ENCODE measurements at regions not wholly inside any gene's neighbourhood (a gene's known extent, or its start where the extent isn't known, plus 50 kb on each side); places are given as distances from the start of the nearest gene placed in this dataset.

DNA sequence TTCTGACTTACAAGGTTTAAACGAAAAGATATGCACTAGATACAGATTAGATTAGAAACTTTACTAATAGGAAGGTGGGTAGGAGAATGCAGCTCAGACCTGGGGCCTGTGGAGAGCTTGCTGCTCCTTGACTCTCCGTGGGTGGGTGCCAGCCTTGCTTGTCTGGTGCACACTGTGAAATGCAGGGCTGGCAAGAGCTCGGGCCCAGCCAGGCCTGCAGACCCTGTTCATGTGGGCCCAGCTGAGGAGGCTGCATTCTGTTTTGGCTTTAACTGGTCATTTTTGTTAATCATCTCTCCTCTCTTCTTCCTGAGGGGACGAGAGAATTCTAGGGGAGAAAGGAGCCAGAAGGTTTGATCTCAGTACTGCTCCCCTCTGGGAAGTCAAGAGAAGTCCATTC, 325.4 kb downstream of the QKI start:
- intact Hi-C loops (cut with micrococcal nuclease; ENCODE audit: unreplicated experiment): no loop called here
- TF ChIP-seq, protein P1, sequence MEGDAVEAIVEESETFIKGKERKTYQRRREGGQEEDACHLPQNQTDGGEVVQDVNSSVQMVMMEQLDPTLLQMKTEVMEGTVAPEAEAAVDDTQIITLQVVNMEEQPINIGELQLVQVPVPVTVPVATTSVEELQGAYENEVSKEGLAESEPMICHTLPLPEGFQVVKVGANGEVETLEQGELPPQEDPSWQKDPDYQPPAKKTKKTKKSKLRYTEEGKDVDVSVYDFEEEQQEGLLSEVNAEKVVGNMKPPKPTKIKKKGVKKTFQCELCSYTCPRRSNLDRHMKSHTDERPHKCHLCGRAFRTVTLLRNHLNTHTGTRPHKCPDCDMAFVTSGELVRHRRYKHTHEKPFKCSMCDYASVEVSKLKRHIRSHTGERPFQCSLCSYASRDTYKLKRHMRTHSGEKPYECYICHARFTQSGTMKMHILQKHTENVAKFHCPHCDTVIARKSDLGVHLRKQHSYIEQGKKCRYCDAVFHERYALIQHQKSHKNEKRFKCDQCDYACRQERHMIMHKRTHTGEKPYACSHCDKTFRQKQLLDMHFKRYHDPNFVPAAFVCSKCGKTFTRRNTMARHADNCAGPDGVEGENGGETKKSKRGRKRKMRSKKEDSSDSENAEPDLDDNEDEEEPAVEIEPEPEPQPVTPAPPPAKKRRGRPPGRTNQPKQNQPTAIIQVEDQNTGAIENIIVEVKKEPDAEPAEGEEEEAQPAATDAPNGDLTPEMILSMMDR (IDR thresholded peaks at IDR 0.05; ENCODE audit: unreplicated experiment): no peak
- Mint-ChIP-seq H3K4me1 (ENCODE audit: low read depth, unreplicated experiment) (no peaks in the 10 kb centered on the region), H3K27me3 (ENCODE audit: unreplicated experiment) (peaks cover 13% of the 10 kb centered on the region), H3K36me3 (ENCODE audit: insufficient read depth, unreplicated experiment) (no peaks in the 10 kb centered on the region), H3K4me3 (ENCODE audit: low read depth, unreplicated experiment) (no peak overlapping the region), H3K9me3 (ENCODE audit: low read depth, unreplicated experiment) (no peaks in the 10 kb centered on the region), H3K27ac (ENCODE audit: unreplicated experiment) (no peak overlapping the region)
- no peak for DNase-seq
- BruUV-seq (replicated peaks): no TSS peak
- CTCF ChIA-PET: no interaction called here

DNA sequence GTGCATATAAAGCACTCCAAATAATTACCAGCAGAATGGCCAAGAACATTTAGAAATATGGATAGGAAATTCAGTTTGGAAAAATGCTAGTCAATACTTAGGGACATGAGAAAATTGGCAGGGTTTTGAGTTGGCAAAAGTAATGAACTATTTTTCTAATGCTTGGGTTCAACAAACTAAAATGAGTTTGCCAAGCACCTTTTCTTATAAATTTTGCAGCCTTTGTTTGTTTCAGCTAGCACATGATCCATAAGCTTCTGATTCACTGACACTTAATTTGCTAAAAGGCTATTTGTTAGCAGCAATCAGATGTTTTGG, 324.8 kb downstream of the QKI start:
- Mint-ChIP-seq H3K9me3 (ENCODE audit: low read depth, unreplicated experiment) (no peaks in the 10 kb centered on the region), H3K4me1 (ENCODE audit: low read depth, unreplicated experiment) (no peaks in the 10 kb centered on the region), H3K27me3 (ENCODE audit: unreplicated experiment) (peaks cover 13% of the 10 kb centered on the region), H3K27ac (ENCODE audit: unreplicated experiment) (no peak overlapping the region), H3K36me3 (ENCODE audit: insufficient read depth, unreplicated experiment) (no peaks in the 10 kb centered on the region), H3K4me3 (ENCODE audit: low read depth, unreplicated experiment) (no peak overlapping the region)
- CTCF ChIA-PET: no interaction called here
- no peak for DNase-seq
- TF ChIP-seq, protein P1 (IDR thresholded peaks at IDR 0.05; ENCODE audit: unreplicated experiment): no peak
- BruUV-seq (replicated peaks): no TSS peak
- intact Hi-C loops (cut with micrococcal nuclease; ENCODE audit: unreplicated experiment): no loop called here

DNA sequence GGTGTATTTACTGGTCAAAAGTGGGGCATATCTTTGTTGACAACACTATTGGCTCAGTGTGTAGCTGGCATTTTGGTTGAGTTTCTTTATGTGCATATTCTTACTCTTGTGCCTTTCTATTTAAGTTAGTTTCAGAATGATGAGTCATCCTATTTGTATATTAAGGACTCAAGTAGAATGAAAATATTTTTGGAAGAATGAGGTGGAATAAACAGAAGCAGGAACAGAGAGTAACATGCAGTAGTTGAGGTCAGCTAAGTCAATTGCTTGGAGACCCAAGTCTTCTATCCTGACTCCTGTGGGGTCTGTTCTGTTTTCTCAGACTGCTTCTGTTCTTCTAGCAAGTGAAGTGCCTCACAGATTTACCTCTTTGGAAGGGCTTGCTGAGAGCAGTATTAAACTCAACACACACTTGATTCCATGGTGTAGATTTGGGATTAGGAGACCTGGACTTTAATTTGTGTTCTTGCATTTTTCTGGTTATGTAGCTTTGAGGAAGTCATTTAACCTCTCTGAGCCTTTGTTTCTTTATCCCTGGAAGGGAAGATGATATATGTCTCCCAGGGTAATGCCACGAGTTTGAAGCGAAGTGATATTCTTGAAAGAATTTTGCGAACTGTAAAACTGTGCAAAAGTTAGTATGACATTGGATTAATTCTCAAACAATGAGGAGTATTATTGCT, 324.3 kb downstream of the QKI start:
- H3K9me3 Mint-ChIP-seq (ENCODE audit: low read depth, unreplicated experiment): no peaks in the 10 kb centered on the region
- DNase-seq: no peak
- no peak overlapping the region for H3K27ac Mint-ChIP-seq (ENCODE audit: unreplicated experiment)
- TF ChIP-seq, protein P1 (IDR thresholded peaks at IDR 0.05; ENCODE audit: unreplicated experiment): no peak
- intact Hi-C loops (cut with micrococcal nuclease; ENCODE audit: unreplicated experiment): no loop called here
- peaks cover 13% of the 10 kb centered on the region for H3K27me3 Mint-ChIP-seq (ENCODE audit: unreplicated experiment)
- CTCF ChIA-PET: no interaction called here
- no peaks in the 10 kb centered on the region for H3K4me1 Mint-ChIP-seq (ENCODE audit: low read depth, unreplicated experiment)
- no peak overlapping the region for H3K4me3 Mint-ChIP-seq (ENCODE audit: low read depth, unreplicated experiment)
- BruUV-seq (replicated peaks): no TSS peak
- H3K36me3 Mint-ChIP-seq (ENCODE audit: insufficient read depth, unreplicated experiment): no peaks in the 10 kb centered on the region

DNA sequence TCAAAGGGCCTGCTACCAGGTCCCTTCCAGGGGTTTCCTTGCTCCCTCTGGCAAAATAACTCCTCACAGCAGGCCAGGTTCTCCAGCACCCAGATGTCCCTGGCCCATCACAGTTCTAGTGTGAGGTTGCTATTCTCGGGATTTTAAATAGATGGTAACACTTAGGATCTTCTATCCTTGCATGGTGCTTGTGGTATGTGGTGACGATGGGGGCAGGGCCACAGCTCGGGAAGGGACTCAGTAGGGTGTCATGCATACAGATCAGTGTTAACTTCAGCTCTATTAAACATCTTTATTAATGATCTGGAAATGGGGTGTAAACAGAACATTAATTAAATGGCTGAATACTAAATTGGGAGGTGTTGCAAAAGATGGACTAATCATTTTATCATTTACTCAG, 323.8 kb downstream of the QKI start:
- intact Hi-C loops (cut with micrococcal nuclease; ENCODE audit: unreplicated experiment): no loop called here
- no TSS peak for BruUV-seq (replicated peaks)
- Mint-ChIP-seq H3K9me3 (ENCODE audit: low read depth, unreplicated experiment) (no peaks in the 10 kb centered on the region), H3K4me1 (ENCODE audit: low read depth, unreplicated experiment) (no peaks in the 10 kb centered on the region), H3K27ac (ENCODE audit: unreplicated experiment) (no peak overlapping the region), H3K27me3 (ENCODE audit: unreplicated experiment) (peaks cover 13% of the 10 kb centered on the region), H3K36me3 (ENCODE audit: insufficient read depth, unreplicated experiment) (no peaks in the 10 kb centered on the region), H3K4me3 (ENCODE audit: low read depth, unreplicated experiment) (no peak overlapping the region)
- no peak for DNase-seq
- TF ChIP-seq, protein P1 (IDR thresholded peaks at IDR 0.05; ENCODE audit: unreplicated experiment): no peak
- CTCF ChIA-PET: no interaction called here
